GM19238 (cell line): ENCODE measurements at regions not wholly inside any gene's neighbourhood (a gene's known extent, or its start where the extent isn't known, plus 50 kb on each side); places are given as distances from the start of the nearest gene placed in this dataset.

Experiments
- DNase-seq: peaks from one replicate; pipeline ENCODE4 v3.0.0; 2011; ENCODE audit warnings: low spot score; ENCODE audit not compliant: insufficient read length

DNA sequence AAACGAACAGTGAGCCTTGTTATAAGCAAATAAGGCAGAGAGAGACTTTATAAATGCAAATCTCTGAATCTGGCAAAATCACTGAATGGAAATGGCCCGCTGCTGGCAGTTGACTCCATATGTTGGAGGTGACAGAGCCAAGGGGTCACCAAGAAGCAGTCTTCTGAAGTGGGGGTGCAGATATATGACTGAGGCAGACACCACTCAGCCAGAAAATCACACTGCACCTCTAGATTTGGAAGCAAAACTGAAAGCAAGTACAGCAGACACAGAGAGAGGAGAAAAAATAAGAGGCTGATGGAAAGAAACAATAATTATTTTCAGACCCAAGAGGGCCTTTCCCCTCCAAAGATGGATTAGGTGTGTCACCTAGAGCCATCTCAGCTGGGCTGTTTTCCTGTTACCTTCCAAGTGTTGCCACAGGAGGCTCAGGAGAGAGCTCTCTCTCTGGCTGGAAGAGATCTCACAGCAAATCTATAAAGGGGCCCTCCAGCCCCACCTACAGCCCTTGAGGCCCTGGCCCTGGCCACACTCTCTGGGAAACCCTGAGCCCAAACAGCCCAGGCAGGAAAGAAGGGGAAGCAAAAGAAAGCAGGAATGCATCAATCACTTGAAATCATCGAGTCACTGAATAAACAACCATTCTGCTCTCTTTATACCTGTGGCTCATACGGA is 585.1 kb upstream of the PSMD7 start:
- no peak for DNase-seq

DNA sequence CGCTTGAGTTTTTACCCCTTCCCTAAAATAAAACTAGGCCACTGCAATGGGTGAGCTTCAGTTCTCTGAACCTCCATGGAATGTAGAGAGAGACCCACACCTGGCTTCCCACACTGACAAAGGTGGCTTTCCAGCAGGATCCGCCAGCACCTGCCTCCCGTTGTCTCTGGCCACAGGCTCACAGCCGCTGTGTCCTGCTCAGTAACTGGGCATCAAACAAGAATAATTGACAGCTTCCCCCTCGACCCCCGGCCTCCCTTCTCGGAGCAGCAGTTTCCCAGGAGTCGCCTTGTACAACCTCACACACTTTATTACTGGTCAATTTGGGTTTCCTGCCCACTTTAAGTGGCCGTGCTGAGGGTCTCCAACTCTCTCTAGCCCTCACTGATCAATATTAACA is 586.1 kb upstream of the PSMD7 start:
- DNase-seq = no peak

DNA sequence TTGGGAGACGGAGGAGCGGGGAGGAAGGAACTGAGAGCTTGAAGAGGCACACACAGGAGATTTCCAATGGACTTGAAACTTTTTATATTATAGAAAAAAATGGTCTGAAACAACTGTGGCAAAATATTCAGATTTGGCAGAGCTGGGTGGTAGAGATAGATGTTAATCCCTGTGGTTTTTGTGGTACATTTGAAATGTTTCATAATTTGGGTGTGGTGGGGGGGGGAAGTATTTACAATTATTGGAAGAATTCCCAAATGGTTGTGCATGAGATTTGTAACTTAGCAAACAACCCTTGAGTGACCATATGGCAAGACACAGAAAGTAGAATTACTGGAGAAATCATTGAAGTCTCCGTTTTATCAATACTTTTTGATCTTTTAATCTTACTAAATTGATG is 588.8 kb upstream of the PSMD7 start:
- no peak for DNase-seq

DNA sequence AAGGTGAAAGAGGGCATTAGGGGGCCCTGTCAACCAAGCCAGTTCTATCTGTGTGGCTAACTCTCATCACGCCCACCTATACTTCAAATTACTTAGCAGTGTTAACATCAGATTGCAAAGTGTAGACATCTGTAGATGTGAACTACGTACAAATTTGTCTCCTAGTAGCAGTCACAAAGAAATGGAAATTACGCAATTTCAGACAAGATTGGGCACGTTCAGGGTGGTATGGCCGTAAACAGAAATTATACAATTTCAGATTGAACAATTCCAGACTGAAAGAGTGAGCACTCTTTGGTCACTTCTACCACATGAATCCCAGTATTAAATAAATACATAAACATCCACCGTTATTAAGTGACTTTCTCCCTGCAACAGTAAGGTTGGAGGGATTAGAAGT is 592.7 kb upstream of the PSMD7 start:
- DNase-seq = no peak

DNA sequence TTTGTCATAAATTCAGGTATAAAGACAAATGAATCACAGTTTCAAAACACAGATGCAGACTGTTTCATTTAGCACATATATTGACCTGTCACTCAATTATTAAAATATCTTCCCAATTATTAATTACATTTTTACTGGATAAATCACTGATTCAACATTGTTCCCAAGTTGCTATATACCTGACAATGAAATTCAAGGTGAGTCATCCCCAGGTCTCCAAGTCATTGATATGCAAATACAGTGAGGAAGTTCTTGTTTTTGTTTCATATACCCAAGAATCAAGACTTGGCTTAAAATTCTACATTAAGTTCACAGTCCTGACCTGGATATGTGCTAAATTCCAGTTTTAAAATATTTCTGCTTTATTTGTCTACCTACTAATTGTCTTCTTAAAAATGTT is 599.3 kb upstream of the PSMD7 start:
- no peak for DNase-seq

DNA sequence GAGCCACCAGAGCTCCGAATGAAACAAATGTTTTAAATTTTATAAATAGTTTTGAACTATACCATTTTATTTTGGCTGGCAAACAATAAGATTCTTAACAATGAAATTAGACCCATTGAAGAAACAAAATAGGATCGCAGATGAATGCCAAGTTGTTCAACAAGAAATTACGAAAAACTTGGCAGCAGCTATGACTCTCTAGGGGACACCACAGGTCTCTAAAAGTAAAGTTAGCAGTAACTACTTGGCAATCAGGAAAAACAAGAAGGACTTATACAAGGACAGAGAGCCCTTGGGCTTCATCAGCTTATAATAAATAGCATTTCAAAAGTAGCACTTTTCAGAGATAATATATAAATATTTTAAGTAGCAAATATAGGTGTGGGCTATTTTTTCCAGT is 603.8 kb upstream of the PSMD7 start:
- DNase-seq = no peak

DNA sequence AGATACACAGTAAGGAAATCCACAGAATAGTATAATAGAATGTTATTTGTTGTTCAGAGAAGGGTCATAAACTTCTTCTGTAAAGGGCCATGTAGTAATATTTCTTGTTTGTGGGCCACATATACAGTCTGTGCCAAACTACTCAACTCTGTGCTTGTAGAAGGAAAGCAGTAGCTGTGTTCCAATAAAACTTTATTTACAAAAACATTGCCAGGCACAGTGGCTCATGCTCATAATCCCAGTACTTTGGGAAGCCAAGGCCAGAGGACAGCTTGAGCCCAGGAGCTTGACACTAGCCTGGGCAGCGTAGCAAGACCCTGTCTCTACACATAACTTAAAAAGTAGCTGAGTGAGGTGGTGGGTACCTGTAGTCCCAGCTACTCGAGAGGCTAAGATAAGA is 612.8 kb upstream of the PSMD7 start:
- no peak for DNase-seq

DNA sequence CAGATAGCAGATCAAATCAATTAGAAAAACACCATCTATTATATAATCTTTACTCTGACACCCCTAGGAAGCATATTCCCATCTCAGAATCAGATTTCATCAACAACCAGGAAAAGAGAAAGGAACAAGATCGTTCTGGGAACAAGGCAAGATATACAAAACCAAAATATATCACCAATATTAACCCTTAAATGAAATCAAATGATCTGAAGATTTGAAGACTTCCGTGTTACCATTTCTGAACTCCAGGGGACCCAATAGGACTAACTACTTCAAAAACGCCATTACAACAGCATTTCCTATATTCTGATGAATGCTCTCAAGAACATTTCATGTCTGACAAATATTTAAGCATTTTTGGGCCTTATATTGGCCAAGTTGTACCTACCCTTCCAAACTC is 624.2 kb upstream of the ZFHX3 start:
- DNase-seq = no peak

DNA sequence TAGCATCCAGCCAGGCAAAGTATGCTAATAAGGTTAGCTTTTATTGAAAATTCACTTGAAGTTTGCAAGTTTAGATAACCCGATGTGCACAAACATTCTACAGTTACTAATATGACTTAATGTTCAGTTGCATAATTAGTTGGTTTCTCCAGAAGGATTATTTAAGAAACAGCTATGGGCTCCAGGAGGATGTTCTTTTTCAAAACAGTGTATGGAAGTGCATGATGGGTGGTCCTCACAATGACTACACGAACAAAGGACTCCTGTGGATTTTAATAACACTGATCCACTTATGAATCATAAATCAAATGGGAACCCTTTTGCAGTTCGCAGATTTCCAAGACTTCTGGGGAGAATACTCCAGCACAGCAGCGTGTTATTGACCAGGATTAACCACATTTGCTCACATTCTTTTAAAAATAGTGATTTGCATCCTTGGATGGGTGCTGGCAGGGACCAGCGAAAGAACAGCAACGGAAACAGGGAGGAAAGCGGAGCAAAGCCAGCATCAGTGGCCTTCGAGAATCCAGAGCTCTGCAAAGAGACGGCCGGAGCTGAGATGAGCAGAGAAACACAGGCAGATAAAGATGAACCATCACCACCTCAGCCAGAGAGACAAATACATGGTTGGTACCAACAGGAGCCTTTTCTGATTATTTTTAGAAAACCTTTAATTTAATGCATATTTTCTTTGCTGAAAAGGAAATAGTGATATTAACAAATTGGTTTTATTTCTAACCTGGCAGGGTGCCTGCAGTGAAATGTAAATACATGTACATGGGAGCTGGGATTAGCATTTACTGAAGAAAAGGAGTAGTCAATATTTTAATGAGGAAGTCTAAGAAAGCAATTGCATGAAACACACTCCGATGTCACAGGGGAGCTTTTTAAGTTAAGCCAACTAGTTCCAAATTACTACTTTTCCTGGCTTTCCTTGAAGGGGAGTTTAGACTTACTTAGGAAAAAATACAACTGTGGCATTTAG is 623.2 kb upstream of the ZFHX3 start:
- no peak for DNase-seq

DNA sequence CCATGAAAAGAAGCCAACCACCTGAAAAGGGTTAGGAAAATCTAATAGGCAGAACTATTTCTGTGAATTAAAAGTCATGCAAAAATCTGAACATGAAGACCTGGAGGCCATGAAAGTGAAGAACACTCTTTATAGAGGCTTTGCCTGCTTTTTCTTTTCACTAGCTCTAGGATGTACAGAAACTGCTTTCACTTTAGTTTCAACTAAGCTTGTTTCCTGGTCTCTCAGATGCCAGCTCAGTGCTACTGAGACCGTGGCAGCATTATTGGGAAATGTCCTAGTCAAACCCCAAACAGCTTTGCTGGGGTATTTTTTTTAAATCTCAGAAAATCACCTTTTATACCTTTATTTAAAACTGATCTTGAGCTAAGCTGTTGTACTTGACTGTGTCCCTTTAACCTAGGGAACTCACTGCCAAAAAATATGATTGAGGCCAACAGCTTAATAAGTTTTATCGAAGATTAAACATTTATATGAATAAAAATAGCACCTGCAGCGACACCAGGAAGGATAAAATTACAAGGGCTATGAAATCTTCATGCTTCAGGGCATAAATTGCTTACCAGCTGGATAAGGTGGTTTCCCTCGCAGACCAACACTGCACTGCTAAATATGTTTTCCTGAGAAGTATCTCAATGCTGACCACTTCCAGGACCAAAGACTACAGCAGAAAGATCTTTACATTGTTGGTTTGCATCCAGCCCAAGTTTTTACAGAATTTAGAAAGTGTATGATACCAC is 621.8 kb upstream of the ZFHX3 start:
- no peak for DNase-seq

DNA sequence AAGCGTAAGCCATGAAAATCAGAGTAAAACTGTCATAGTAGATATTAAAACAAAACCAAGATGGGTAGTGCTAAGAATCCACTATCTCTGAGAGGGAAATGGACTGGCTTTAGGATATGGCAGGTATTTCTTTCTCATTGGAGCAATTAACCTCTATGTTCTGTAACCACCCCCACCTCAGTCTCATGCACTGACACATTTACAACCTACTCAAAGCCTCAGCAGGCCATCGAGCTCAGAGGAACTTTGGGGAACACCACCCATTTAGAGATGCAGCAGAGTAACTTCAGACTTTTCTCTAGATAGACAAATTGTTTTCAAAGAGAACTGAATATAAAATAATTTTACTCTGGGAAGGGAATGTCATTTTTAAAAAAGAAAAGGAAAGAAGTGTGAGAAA is 615.8 kb upstream of the ZFHX3 start:
- no peak for DNase-seq

DNA sequence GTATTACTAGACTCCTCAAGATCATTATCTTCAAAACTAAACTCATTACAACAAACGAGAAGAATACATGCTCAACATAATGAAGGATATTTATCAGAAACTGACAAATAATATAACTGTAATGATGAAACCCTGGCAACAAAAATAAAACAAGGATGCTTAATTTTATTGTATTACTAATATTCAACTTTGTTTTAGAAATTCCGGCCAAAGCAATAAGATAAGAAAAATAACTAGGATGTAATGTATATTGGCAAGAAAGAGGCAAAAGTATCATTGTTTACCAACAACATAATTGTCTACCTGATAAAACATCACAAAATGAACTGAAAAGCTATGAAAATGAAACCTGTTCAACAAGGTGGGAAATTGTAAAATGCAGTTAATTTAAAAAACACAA is 588.3 kb upstream of the ZFHX3 start:
- no peak for DNase-seq

DNA sequence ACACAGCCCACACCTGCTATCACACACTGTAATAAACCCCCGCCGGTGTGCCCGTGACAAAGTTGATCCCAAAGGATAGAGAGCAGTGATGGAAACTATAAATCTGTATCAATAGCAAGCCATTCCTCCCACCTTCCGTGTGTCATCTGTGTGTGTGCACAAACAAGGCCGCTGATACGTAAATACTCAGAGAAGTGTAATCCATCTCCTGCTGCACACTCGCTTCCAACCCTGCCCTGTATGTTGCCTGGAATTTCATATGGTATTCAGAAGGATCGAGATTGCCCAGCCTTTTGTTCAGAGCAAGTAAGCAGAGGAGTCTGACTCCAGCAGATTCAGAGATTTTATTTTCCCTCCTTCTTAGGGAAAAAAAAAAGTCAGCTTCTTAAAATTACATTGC is 581.1 kb upstream of the ZFHX3 start:
- no peak for DNase-seq

DNA sequence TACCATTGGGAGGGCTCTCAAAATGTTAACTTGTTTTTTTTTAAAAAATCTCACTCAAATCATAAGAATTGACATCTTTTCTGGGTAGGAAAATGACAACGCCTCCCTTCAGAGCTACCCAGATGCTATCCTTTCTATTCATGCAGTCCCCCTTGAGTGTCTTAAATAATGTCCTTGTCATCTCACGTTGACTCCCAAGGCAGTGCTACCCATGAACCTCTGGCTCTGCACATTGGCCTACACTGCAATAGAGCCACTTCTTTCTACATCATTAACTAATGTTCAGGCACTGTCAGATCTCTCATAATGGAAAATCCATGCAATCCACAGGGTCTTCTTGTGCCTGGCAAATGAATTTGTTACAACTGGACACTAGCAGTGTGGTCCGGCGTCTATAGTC is 569.8 kb upstream of the ZFHX3 start:
- DNase-seq = no peak

DNA sequence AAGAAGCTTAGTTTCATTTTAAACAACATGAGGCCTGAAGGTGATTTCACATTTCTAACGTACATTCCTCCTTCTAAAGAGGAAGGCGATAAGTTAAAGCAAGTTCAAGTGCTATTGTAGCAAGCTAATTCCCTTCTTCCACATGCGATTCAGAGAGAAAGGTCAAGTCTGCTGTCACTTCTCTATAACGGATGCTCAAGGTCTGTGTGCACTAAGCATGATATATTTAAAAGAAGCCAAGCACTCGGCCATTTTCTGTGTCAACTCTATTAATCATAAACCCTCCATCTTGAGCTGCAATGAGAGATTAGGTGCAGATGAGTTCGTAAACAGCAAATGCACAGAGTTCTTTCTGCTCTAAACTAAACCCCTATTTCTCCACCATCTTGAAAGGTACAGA is 568.8 kb upstream of the ZFHX3 start:
- no peak for DNase-seq

DNA sequence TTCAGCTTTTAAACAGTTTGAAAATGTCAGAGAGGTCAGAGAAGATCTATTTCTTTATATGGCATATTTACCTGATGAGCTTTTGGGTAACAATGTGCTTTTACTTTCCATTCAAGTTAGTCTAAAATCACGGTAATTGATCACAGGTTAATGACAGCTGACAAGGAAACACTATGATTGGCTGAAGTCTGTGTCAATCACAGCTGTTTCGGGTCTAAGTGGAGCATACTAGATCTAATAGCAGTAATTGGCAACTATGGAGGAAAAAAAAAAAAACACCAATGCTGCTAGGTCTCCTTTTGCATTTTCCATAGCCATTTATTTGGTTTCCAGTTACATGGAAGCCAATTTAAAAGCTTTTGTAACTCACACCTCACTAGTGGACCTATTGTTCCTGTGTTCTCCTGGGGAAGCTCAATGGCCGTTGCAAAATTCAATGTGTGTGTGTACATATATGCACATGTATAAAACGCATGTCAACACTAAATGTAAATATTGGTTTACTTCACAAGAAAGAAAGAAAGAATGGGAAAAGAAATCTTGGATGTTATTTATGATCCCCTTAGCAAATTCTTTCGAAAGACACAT is 568.3 kb upstream of the ZFHX3 start:
- DNase-seq = no peak

DNA sequence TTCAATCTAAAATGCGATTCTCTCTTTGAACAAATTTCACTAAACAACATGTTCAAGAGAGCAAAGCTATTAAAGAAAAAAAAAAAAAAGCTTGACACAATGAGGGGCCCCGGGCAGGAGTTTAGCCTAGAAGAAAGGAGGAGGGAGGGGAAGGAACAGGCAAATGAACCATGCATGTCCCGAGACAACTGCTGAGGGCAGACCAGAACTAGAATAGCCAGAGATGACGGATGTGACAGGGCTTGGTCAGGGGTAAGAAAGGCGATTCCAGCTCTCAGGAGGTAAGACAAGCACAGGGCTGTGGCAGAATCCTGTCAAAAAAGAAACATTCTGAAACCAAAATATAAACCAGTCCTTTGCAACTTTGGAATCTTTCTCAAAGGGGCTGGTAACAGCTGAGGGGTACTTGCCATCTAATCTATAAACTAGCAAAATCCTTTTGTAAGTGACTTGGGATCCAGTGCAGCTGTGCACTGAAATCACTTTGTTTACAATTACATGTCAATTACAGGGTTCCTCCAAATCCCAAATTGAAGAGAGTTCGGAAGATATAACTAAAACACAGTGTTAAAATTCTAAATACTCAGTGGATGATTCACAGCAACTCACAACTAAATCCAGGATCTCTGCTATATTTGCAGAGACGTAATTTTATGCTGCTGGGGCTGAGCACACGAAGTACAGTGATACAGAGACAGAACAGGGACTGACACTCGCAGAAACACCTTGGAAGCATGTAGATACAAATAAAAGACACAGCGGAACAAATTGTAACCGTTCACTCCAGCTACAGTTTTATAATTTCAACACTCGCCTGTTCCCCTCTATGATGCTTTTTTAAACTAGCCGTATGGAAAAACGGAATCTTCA is 567.4 kb upstream of the ZFHX3 start:
- no peak for DNase-seq

DNA sequence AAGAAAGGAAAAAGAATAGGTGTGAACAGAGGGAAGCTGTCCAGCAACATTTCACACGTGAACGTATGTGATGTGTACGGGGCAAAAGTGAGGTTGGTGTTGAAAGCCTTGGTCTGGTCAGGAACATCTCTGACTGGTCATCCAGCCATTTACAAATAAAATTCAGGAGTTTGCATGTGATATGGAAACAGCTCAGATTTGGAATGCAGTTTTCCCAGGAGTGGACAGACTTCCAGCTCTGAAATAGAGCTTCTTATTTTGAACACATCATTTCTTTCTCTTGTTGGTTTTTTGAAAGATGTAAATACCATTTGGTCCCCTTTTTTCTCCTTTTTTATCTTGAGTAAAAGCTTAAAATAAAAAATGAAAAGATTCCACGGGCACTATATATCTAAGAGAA is 566.2 kb upstream of the ZFHX3 start:
- no peak for DNase-seq

DNA sequence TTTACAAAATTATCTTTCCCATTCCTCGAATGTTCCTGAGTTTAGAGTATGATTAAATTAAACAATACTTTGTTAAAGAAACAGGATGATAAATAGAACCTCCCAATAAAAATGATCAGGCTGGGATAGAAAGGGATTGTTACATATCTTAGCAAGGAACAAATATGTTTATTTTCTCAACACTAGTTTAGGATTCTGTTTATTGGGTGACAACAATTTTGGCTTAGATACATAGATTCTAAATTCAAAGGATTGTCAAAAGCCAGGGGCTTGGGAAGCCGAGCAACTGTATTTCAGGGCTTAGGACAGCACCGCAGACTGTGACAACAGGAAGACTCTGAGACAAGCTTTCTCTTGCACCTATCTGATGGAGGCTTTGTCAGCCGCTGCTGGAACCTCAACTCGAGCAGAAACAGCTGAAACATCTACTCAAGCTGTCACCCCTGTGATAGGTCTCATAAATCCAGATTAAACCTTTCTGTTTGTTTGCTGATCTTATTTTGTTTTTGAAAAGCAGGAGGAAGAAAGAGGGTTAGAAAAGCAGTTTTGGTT is 562.8 kb upstream of the ZFHX3 start:
- no peak for DNase-seq

DNA sequence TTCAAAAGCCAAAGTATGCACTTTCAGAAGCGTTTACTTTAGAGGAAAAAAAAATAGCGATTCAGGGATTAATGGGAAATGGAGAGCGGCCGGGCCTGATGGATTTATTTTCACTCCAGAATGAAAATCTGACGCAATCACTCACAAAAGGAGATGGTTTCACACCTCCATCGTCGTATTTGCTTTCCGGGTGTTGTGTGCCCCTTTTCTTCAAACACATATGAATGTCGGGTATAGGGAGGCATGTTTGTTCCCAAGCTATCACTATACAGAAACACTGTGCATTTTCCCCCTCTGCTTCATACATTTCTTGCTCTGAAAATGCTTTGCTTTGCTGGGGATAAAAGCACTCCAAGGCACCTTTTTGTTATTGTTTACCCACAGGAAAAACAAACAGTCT is 562.2 kb upstream of the ZFHX3 start:
- DNase-seq = no peak

DNA sequence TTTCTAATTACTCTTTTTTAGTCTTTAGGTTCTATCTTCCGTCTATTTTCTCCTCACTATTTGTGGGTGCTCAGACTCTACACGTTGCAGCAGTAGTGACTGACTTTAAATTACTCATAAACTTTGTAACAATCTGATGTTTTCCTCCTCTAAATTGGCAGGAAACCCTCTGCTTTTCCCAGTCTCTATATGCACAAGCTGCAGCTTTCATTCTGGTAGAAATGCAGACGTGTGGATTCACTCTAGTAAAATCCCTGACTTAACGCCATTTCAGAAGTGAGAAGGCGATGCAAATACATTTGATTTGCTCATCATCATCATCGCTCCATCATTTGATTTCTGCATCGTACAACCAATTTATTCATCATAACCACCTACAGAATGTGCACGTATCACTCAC is 561.0 kb upstream of the ZFHX3 start:
- no peak for DNase-seq
